Retinal pigment epithelial cell (primary cell): ENCODE measurements at regions not wholly inside any gene's neighbourhood (a gene's known extent, or its start where the extent isn't known, plus 50 kb on each side); places are given as distances from the start of the nearest gene placed in this dataset.
A peak's percentile ranks its signal among the peaks of the same experiment; 100 is the strongest.

ENCODE experiments used
- DNase-seq: peaks from one replicate; pipeline ENCODE4 v3.0.0-alpha.2; 2010; ENCODE audit warnings: low read depth
- H3K4me3 ChIP-seq: 2 replicates; pipeline ENCODE4 v1.5.1; 2011; ENCODE audit warnings: mild to moderate bottlenecking, low read length, control low read depth, moderate library complexity
- TF ChIP-seq, protein P1 (sequence below): conservative IDR thresholded peaks from 2 replicates; pipeline ENCODE4 v1.5.1; 2011; ENCODE audit warnings: low read depth, low read length, control low read depth, inconsistent platforms

- no peak overlapping the region for H3K4me3 ChIP-seq
- no peak for DNase-seq
- TF ChIP-seq, protein P1, sequence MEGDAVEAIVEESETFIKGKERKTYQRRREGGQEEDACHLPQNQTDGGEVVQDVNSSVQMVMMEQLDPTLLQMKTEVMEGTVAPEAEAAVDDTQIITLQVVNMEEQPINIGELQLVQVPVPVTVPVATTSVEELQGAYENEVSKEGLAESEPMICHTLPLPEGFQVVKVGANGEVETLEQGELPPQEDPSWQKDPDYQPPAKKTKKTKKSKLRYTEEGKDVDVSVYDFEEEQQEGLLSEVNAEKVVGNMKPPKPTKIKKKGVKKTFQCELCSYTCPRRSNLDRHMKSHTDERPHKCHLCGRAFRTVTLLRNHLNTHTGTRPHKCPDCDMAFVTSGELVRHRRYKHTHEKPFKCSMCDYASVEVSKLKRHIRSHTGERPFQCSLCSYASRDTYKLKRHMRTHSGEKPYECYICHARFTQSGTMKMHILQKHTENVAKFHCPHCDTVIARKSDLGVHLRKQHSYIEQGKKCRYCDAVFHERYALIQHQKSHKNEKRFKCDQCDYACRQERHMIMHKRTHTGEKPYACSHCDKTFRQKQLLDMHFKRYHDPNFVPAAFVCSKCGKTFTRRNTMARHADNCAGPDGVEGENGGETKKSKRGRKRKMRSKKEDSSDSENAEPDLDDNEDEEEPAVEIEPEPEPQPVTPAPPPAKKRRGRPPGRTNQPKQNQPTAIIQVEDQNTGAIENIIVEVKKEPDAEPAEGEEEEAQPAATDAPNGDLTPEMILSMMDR, result no peak
These were observed 157.4 kb upstream of the TMEM196 start for GRCh38 chr7:19930851-19931250.

DNA sequence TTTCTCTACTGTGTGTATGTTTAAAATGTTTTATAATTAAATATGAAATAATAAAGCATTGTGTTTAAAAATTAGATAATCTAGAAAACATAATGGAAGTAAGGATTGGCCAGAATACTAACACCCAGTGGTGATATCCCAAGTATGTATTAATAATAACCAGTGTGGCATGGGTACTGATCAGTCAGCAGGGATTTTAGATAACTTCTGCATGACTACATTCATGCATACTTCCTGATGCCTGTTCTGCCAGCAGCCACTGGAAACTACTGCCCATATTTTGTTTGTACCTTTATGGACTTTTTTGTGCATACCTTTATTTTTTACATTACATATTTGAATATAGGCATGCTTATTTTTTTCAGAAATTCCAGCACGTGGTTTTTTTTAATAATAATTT, 156.6 kb upstream of the TMEM196 start:
- no peak overlapping the region for H3K4me3 ChIP-seq
- DNase-seq, result no peak
- TF ChIP-seq, protein P1, result no peak

- TF ChIP-seq, protein P1, result no peak
- no peak for DNase-seq
- no peak overlapping the region for H3K4me3 ChIP-seq
These were observed 154.8 kb upstream of the TMEM196 start for GRCh38 chr7:19928247-19928646.

GRCh38 chr7:19920705-19921104, 147.3 kb upstream of the TMEM196 start:
- H3K4me3 ChIP-seq, result no peak overlapping the region
- no peak for DNase-seq

GRCh38 chr7:19920166-19920565, 146.7 kb upstream of the TMEM196 start:
- TF ChIP-seq, protein P1, result no peak
- DNase-seq, result no peak
- no peak overlapping the region for H3K4me3 ChIP-seq

More at GRCh38 chr7:19920705-19921104, 147.3 kb upstream of the TMEM196 start:
- TF ChIP-seq, protein P1, result no peak

- no peak overlapping the region for H3K4me3 ChIP-seq
- no peak for DNase-seq
- TF ChIP-seq, protein P1, result no peak
These were observed 146.1 kb upstream of the TMEM196 start for GRCh38 chr7:19919261-19920095.

DNA sequence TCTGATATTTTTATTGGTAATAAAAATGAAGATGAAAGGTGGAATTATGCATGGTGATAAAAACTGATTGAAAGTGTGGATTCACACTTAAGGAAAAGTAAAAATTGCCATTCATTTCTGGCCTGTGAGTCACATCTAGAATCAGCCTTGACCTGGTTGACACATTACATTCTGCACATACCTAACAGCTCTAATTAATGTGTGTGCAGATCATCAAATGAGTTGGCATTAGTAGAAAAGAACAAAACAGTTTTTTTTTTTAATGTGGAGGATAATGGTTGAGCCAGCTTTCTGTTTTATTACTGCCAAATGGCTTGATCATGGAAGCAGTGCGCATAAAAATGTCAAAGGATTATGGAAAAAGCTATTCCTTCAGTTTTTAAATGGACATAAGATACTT, 142.6 kb upstream of the TMEM196 start:
- TF ChIP-seq, protein P1, result no peak
- peak; percentile 84 for DNase-seq
- no peak overlapping the region for H3K4me3 ChIP-seq
